22Rv1 (cell line): ENCODE measurements at regions not wholly inside any gene's neighbourhood (a gene's known extent, or its start where the extent isn't known, plus 50 kb on each side); places are given as distances from the start of the nearest gene placed in this dataset.

Source experiments
- CTCF ChIP-seq: fragments of 450-650 bp; IDR thresholded peaks from 2 replicates; pipeline ENCODE4 v1.5.1; 2017; ENCODE audit warnings: mild to moderate bottlenecking
- ZFX ChIP-seq: fragments of 450-650 bp; IDR thresholded peaks from 2 replicates; pipeline ENCODE4 v1.6.1; 2017; ENCODE audit warnings: antibody characterized with exemption, borderline replicate concordance

- TF ChIP-seq CTCF (no peak), ZFX (no peak)
These were observed 1226.6 kb upstream of the FAM98A start for GRCh38 chr2:34825686-34826085.
